Left lung (tissue), 4 donors: ENCODE measurements at regions not wholly inside any gene's neighbourhood (a gene's known extent, or its start where the extent isn't known, plus 50 kb on each side); places are given as distances from the start of the nearest gene placed in this dataset.
"Not testable (repeated sequence)": the region's sequence is repeated elsewhere in the genome, so short reads cannot be mapped to it uniquely, and the experiment has no call there.

Experiments used
- ATAC-seq: fragments of 200-7000 bp; cut with Tn5 transposase; one replicate; pipeline ENCODE4 v1.9.1; 2020; ENCODE audit warnings: moderate library complexity
- DNase-seq, 4 donors: peaks; one replicate each; pipeline ENCODE4 v3.0.0-alpha.2; 2013 to 2020
- H3K27ac ChIP-seq, 2 donors: fragments of 200-600 bp; sonication (generic) in 1 of 2; one replicate each; pipeline versions ENCODE4 v1.5.0 to v1.8.0; 2020 to 2021
- H3K27me3 ChIP-seq, 2 donors: fragments of 200-600 bp; sonication (generic) in 1 of 2; one replicate each; pipeline versions ENCODE4 v1.5.0 to v1.8.0; 2020 to 2021
- H3K36me3 ChIP-seq, 2 donors: fragments of 200-600 bp; sonication (generic) in 1 of 2; one replicate each; pipeline versions ENCODE4 v1.5.0 to v1.8.0; 2020 to 2021
- H3K4me1 ChIP-seq, 2 donors: fragments of 200-600 bp; one replicate each; pipeline ENCODE4 v1.8.0; 2021
- H3K4me3 ChIP-seq, 2 donors: fragments of 200-600 bp; sonication (generic) in 1 of 2; one replicate each; pipeline versions ENCODE4 v1.5.0 to v1.8.0; 2020 to 2021; ENCODE audit warnings: mild to moderate bottlenecking in 1 of 2
- H3K9me3 ChIP-seq, 2 donors: fragments of 200-600 bp; sonication (generic) in 1 of 2; one replicate each; pipeline versions ENCODE4 v1.5.0 to v1.8.0; 2020 to 2021
- intact Hi-C, 2 donors: fragments of 100-400 bp; cut with DNase I; formaldehyde crosslinking; loops; one replicate each; pipeline versions ENCODE4 v1.11.2 to v1.14.2; 2022
- TF ChIP-seq, protein P1 (sequence below), 2 donors: fragments of 200-600 bp; sonication (generic) in 1 of 2; IDR thresholded peaks; one replicate each; pipeline versions ENCODE4 v1.5.0 to v1.8.0; 2021; ENCODE audit warnings: antibody characterized with exemption in 2 of 2
- donor health status: DM: no; HTN: yes; CAD: no.
- donor health status: DM: no; HTN: no; CAD: no.

DNA sequence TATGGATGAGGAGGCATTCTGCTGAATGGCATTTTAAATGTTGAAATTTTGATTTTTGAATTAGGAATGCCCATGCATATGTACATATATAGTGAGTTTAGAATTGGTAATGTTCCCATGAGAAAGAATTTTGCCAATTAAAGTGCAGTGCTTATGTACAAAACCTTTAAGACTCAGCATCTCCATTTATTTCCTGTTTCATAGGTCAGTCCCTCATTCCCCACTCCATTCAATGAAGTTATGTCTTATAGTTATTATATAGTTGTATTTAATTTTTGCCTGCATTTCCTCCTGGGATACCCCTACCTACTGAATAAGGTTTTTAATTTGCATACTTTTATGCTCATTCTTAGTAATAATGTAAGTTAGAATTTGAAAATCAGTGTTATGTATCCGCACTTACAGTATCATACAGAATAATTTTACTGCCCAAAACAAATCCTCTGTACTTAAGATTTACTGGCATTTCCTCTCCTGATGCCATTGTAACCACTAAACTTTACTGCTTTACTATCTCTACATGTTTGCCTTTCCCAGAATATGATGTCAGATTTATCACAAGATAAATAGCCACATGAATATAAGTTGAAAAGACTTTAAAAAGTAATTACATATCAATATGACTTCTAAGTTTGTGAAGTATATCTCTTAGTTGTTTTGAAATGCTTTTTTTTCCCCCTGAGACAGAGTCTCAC, 389.1 kb upstream of the NDN start:
- no peak for ATAC-seq

DNA sequence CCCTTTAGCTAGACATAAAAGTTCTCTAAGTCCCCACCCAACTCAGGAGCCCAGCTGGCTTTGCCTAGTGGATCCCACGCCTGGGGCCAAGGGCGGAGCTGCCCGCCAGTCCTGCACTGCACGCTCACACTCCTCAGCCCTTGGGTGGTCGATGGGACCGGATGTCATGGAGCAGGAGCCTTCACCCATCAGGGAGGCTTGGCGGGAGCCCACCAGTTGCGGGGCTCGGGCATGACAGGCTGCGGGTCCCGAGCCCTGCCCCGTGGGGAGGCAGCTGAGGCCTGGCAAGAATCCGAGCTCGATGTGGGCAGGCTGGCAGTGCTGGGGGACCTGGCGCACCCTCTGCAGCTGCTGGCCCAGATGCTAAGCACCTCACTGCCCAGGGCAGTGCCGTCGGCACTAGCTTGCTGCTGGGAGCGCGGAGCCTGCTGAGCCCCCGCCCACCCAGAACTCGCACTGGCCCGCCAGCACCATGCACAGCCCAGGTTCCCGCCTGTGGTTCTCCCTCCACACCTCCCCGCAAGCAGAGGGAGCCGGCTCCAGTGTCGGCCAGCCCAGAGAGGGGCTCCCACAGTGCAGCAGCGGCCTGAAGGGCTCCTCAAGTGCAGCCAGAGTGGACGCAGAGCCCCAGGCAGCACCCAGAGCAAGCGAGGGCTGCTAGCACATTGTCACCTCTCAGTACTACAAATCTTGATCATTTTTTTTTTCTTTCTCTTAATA, 391.4 kb upstream of the NDN start:
- no peaks in the 10 kb centered on the region for H3K4me1 ChIP-seq
- H3K27ac ChIP-seq = no peak overlapping the region
- intact Hi-C loops = no loop called here
- H3K4me3 ChIP-seq = no peak overlapping the region
- H3K9me3 ChIP-seq = peaks cover 0 to 23% of the 10 kb centered on the region in 2 donors
- no peak for ATAC-seq
- DNase-seq = peak in 1 of 4 donors; percentile 67
- H3K36me3 ChIP-seq = no peaks in the 10 kb centered on the region
- TF ChIP-seq, protein P1, sequence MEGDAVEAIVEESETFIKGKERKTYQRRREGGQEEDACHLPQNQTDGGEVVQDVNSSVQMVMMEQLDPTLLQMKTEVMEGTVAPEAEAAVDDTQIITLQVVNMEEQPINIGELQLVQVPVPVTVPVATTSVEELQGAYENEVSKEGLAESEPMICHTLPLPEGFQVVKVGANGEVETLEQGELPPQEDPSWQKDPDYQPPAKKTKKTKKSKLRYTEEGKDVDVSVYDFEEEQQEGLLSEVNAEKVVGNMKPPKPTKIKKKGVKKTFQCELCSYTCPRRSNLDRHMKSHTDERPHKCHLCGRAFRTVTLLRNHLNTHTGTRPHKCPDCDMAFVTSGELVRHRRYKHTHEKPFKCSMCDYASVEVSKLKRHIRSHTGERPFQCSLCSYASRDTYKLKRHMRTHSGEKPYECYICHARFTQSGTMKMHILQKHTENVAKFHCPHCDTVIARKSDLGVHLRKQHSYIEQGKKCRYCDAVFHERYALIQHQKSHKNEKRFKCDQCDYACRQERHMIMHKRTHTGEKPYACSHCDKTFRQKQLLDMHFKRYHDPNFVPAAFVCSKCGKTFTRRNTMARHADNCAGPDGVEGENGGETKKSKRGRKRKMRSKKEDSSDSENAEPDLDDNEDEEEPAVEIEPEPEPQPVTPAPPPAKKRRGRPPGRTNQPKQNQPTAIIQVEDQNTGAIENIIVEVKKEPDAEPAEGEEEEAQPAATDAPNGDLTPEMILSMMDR (IDR thresholded peaks at IDR 0.05) = no peak
- H3K27me3 ChIP-seq = no peaks in the 10 kb centered on the region

More for the DNA sequence above, 389.1 kb upstream of the NDN start:
- H3K4me3 ChIP-seq = no peak overlapping the region
- H3K36me3 ChIP-seq = no peaks in the 10 kb centered on the region
- intact Hi-C loops = no loop called here
- no peak for DNase-seq
- TF ChIP-seq, protein P1 (IDR thresholded peaks at IDR 0.05) = no peak
- H3K4me1 ChIP-seq = no peaks in the 10 kb centered on the region
- no peaks in the 10 kb centered on the region for H3K27me3 ChIP-seq
- H3K27ac ChIP-seq = no peak overlapping the region
- peaks cover 0 to 24% of the 10 kb centered on the region in 2 donors for H3K9me3 ChIP-seq

DNA sequence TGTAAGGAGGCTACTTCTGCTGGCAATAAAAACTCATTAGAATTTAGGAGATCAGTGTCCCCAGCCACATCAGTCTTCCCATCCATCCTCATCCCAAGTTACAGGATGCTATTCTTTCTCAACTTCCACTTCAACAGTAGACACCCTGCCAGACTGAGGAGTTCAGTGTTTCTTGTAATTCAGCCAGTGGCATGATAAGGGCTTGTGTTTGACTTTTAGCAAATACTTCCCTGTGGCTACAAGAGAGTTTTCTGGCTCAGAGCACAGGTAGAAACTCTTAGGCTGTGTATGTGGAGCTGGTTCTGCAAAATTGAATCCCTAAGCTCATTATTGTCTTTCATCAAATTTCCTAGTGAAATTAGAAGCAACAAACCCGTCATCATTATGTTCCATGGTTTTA, 401.8 kb upstream of the NDN start:
- intact Hi-C loops, ATAC-seq, DNase-seq, H3K4me1 ChIP-seq, H3K4me3 ChIP-seq, H3K27me3 ChIP-seq, H3K27ac ChIP-seq, H3K36me3 ChIP-seq: not testable (repeated sequence)
- peaks cover 0 to 51% of the 10 kb centered on the region in 2 donors for H3K9me3 ChIP-seq

DNA sequence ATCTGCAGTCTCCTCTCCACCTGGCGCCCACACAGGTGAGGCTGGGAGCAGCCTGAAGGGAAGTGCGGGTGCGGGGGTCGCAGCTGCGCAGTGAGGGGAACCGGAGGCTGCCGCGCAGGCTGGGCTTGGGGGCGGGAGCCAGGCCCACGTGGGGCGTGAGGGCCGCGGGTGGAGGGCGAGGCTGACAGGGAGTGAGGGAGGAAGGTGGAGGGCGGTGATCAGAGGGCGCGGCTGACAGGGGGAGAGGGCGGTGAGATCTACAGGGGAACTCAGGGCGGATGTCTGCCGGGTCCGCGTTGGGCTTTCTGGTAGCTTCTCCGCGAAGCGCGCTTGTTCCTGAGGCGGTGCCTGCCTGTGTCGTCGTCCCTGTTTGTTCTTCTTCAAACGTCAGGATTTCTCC, 414.4 kb upstream of the NDN start:
- H3K4me1 ChIP-seq, H3K27me3 ChIP-seq, intact Hi-C loops, H3K9me3 ChIP-seq, ATAC-seq, H3K36me3 ChIP-seq, H3K4me3 ChIP-seq, H3K27ac ChIP-seq: not testable (repeated sequence)
- peak in 2 of 4 donors; percentile 0 to 2 for DNase-seq

DNA sequence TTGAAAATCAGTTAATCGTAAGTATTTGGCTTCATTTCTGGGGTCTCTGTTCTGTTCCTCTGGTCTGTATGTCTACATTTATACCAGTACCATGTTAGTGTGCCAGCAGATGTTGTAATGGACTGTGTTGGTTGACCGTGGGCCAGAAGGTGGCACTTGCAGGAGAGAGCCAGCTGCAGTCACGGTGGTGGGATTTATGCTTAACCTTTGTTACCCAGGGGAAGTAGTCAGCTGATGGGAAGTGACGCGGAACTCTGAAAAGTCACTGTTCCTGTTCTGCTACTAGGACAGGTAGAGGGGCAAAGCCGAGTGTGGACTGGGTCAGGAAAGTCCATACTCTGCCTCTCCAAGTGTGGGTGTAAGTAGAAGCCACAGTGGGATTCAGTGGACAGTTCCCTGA, 420.4 kb upstream of the NDN start:
- H3K4me1 ChIP-seq, intact Hi-C loops, H3K27ac ChIP-seq, H3K27me3 ChIP-seq, H3K4me3 ChIP-seq, H3K9me3 ChIP-seq, H3K36me3 ChIP-seq, ATAC-seq, DNase-seq: not testable (repeated sequence)

DNA sequence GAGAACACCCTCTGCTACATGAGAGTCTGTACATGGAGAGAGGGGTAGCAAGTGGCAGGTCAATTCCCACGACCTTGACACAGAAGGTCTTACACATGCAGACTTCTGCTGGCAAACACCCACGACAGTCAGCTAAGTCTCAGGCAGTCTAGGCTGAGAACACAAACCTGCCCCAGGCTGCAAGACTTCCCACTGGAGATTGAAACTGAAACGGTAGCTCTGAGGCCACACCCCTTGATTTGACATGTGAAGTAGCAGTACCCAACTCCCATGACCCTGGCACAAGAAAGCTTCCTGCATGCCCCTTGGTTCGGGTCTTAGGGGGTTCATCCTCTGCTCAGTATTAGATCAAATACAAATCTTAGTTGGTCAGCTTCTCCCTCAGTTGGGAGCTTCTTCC, 420.8 kb upstream of the NDN start:
- intact Hi-C loops, DNase-seq, ATAC-seq: not testable (repeated sequence)

DNA sequence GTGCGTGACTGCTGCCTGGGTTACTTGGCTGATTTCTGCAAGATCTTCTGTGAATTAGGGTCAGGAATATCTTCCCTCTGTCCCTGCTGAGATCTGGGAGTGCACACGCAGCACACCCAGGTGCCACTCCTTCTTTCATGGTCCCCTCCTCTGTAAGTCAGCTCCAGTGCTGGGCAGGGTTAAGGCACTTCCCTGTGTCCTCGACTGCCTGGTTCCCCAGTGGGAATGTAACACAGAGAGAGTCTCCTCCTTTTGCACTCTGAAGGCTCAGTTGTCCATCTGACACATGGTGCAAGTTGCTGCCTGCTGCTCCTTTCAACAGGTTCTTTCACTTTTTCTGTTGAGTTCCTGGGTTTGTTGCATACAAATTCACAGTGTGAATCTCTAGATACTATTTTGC, 421.2 kb upstream of the NDN start:
- not testable (repeated sequence) for H3K9me3 ChIP-seq, ATAC-seq

More for the DNA sequence above, 420.8 kb upstream of the NDN start:
- not testable (repeated sequence) for H3K4me1 ChIP-seq, H3K27me3 ChIP-seq, H3K4me3 ChIP-seq, H3K36me3 ChIP-seq, H3K27ac ChIP-seq, H3K9me3 ChIP-seq

DNA sequence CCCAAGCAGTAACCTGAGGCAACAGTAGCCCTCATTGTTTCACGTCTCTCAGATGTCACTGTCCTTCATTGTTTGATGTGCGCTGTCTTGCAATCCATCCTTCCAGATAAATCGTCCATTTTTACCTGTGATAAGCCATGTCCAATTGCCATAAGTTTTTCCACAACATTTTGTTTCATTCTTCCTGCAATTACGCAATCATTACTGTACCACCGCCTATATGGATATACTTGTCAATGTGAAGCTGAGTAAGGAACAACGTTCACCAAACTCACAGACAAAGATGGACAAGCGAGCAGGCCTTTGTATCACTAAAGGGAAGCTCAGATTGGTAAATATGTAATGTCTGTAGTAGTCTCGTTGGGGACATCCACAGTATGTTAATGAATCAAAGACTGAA, 452.5 kb upstream of the NDN start:
- H3K27me3 ChIP-seq, ATAC-seq, H3K9me3 ChIP-seq, H3K27ac ChIP-seq, DNase-seq, H3K4me1 ChIP-seq, H3K4me3 ChIP-seq, H3K36me3 ChIP-seq, intact Hi-C loops: not testable (repeated sequence)

More for the DNA sequence above, 421.2 kb upstream of the NDN start:
- H3K27me3 ChIP-seq, H3K4me1 ChIP-seq, H3K36me3 ChIP-seq, H3K27ac ChIP-seq, H3K4me3 ChIP-seq, intact Hi-C loops, DNase-seq: not testable (repeated sequence)

DNA sequence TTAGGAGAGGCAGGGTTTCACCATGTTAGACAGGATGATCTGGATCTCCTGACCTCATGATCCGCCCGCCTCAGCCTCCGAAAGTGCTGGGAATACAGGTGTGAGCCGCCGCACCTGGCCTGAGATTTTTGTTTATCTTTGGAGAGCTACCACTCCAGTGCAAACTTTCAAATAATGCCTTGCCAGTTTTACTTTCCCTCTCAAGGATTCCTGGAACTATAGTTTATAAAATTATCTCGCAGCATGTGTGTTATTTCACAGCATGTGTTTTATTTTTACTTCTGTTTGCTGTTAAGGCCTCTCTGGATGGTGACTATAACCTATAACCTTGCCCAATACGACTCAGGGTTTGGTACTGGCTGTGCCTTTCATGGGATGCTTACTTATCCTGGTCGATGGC, 458.0 kb upstream of the NDN start:
- H3K4me1 ChIP-seq, H3K27me3 ChIP-seq, intact Hi-C loops, H3K9me3 ChIP-seq, H3K27ac ChIP-seq, ATAC-seq, DNase-seq, H3K4me3 ChIP-seq, H3K36me3 ChIP-seq: not testable (repeated sequence)
